PFSK-1 (cell line): ENCODE measurements at regions not wholly inside any gene's neighbourhood (a gene's known extent, or its start where the extent isn't known, plus 50 kb on each side); places are given as distances from the start of the nearest gene placed in this dataset.

Experiments
- POLR2AphosphoS5 ChIP-seq: IDR thresholded peaks from 2 replicates; pipeline ENCODE4 v1.6.1; 2012; ENCODE audit warnings: low read depth, mild to moderate bottlenecking, control low read depth, low read length, moderate library complexity
- REST ChIP-seq, 2 experiments: IDR thresholded peaks; 2 replicates each; pipeline versions ENCODE4 v1.6.1 to v1.8.0; 2011 to 2012; ENCODE audit warnings: low read depth in 2 of 2, low read length in 2 of 2, control low read depth in 1 of 2, inconsistent platforms in 1 of 2, mild to moderate bottlenecking in 1 of 2, moderate library complexity in 1 of 2; ENCODE audit not compliant: insufficient read depth in 1 of 2
- SIN3A ChIP-seq: IDR thresholded peaks from 2 replicates; pipeline ENCODE4 v1.6.1; 2012; ENCODE audit warnings: mild to moderate bottlenecking, low read length, moderate library complexity, borderline replicate concordance; ENCODE audit not compliant: insufficient read depth

- TF ChIP-seq POLR2AphosphoS5 = no peak
- TF ChIP-seq SIN3A = no peak
- no peak for TF ChIP-seq REST (IDR thresholded peaks at IDR 0.05; ENCODE audit: insufficient read depth in 1 of 2, low read depth in 2 of 2, low read length in 2 of 2)
Measured at GRCh38 chr6:108762394-108762793, 85.8 kb upstream of the ARMC2 start.
